B cell (primary cell): ENCODE measurements at regions not wholly inside any gene's neighbourhood (a gene's known extent, or its start where the extent isn't known, plus 50 kb on each side); places are given as distances from the start of the nearest gene placed in this dataset.

Experiments
- ATAC-seq: fragments of 200-7000 bp; cut with Tn5 transposase; one replicate; pipeline ENCODE4 v1.10.0; 2021; ENCODE audit warnings: low read depth, mild to moderate bottlenecking, moderate number of reproducible peaks, moderate library complexity
- CTCF ChIA-PET: fragments of 350-600 bp; sonication (Branson Sonifier 250); formaldehyde crosslinking; loops from one replicate; lab custom pipeline; 2021; ENCODE audit warnings: antibody characterized with exemption, inconsistent platforms; lab: Charles Lee
- POLR2A ChIA-PET: fragments of 350-600 bp; sonication (Branson Sonifier 250); formaldehyde crosslinking; loops from one replicate; lab custom pipeline; 2021; ENCODE audit warnings: antibody characterized with exemption; lab: Charles Lee
- DNase-seq: peaks from one replicate; pipeline ENCODE4 v3.0.0; 2013
- H2AFZ ChIP-seq: 2 replicates; pipeline ENCODE4 v1.6.1; 2012; ENCODE audit warnings: mild to moderate bottlenecking, low read depth, low read length; ENCODE audit not compliant: insufficient read depth, poor library complexity, severe bottlenecking
- H3K27ac ChIP-seq, 2 donors: 1 replicate in 1 of 2; 2 replicates in 1 of 2; pipeline ENCODE4 v1.5.1; 2012 to 2013; ENCODE audit warnings: low read length in 2 of 2, mild to moderate bottlenecking in 2 of 2, moderate library complexity in 1 of 2
- H3K27me3 ChIP-seq, 4 experiments: fragments of 200-600 bp in 1 of 4; sonication (generic) in 1 of 4; replicated peaks in 1 of 4; 1 replicate in 2 of 4; 2 replicates in 2 of 4; pipeline versions ENCODE4 v1.6.1 to v1.7.0; 2013 to 2016; ENCODE audit warnings: low read length in 3 of 4, mild to moderate bottlenecking in 2 of 4, mixed read lengths in 1 of 4, moderate library complexity in 1 of 4; ENCODE audit not compliant: insufficient read depth in 4 of 4, control insufficient read depth in 3 of 4; ENCODE audit errors: control extremely low read depth in 1 of 4
- H3K36me3 ChIP-seq, 2 experiments: replicated peaks in 1 of 2; 1 replicate in 1 of 2; 2 replicates in 1 of 2; pipeline versions ENCODE4 v1.6.1 to v1.7.1; 2013; ENCODE audit warnings: low read length in 1 of 2; ENCODE audit not compliant: insufficient read depth in 2 of 2, control insufficient read depth in 1 of 2; ENCODE audit errors: control extremely low read depth in 1 of 2, extremely low read depth in 1 of 2
- H3K4me1 ChIP-seq, 2 donors: fragments of 200-600 bp in 1 of 2; sonication (generic) in 1 of 2; 1 replicate in 1 of 2; 2 replicates in 1 of 2; pipeline versions ENCODE4 v1.5.1 to v1.6.1; 2013 to 2017; ENCODE audit warnings: low read length in 2 of 2; ENCODE audit not compliant: control insufficient read depth in 2 of 2, insufficient read depth in 2 of 2
- H3K4me2 ChIP-seq: replicated peaks from 2 replicates; pipeline ENCODE3; 2012; ENCODE audit warnings: mild to moderate bottlenecking, low read depth, low read length; ENCODE audit not compliant: poor library complexity, severe bottlenecking
- H3K4me3 ChIP-seq, 5 experiments: fragments of 200-600 bp in 1 of 5; sonication (generic) in 1 of 5; 1 replicate in 3 of 5; 2 replicates in 2 of 5; pipeline versions ENCODE4 v1.5.1 to v1.7.0; 2011 to 2016; ENCODE audit warnings: low read length in 4 of 5, mild to moderate bottlenecking in 4 of 5, low read depth in 2 of 5, control low read depth in 1 of 5, moderate library complexity in 1 of 5; ENCODE audit not compliant: insufficient read depth in 1 of 5; ENCODE audit errors: control extremely low read depth in 1 of 5, extremely low read depth in 1 of 5
- H3K79me2 ChIP-seq: fragments of 200-600 bp; sonication (generic); one replicate; pipeline ENCODE4 v1.6.0; 2016; ENCODE audit warnings: low read length; ENCODE audit not compliant: control insufficient read depth, insufficient read depth
- H3K9ac ChIP-seq: fragments of 200-600 bp; sonication (generic); 2 replicates; pipeline ENCODE4 v1.6.1; 2017; ENCODE audit warnings: mild to moderate bottlenecking, low read length, moderate library complexity
- H3K9me3 ChIP-seq, 3 donors: one replicate each; pipeline versions ENCODE4 v1.6.1 to v1.7.1; 2013; ENCODE audit warnings: low read length in 2 of 3; ENCODE audit not compliant: control insufficient read depth in 2 of 3, insufficient read depth in 1 of 3; ENCODE audit errors: control extremely low read depth in 1 of 3
- H4K20me1 ChIP-seq: 2 replicates; pipeline ENCODE4 v1.6.0; 2012; ENCODE audit warnings: mild to moderate bottlenecking, low read length; ENCODE audit not compliant: insufficient read depth, control insufficient read depth, poor library complexity, severe bottlenecking
- H3K27ac Mint-ChIP-seq: one replicate; pipeline ENCODE4 v1.8.0; 2021; ENCODE audit warnings: mixed read lengths
- H3K27me3 Mint-ChIP-seq: one replicate; pipeline ENCODE4 v1.8.0; 2021; ENCODE audit warnings: mixed read lengths
- H3K4me1 Mint-ChIP-seq: one replicate; pipeline ENCODE4 v1.8.0; 2021; ENCODE audit warnings: mixed read lengths
- H3K4me3 Mint-ChIP-seq: one replicate; pipeline ENCODE4 v1.8.0; 2021; ENCODE audit warnings: mixed read lengths
- H3K9me3 Mint-ChIP-seq: one replicate; pipeline ENCODE4 v1.8.0; 2022; ENCODE audit warnings: mixed read lengths; ENCODE audit not compliant: insufficient read depth
- EZH2 ChIP-seq: IDR thresholded peaks from 2 replicates; pipeline ENCODE4 v1.6.1; 2012; ENCODE audit warnings: borderline replicate concordance, low read depth, mild to moderate bottlenecking, moderate library complexity, low read length; ENCODE audit not compliant: insufficient read depth, poor library complexity, severe bottlenecking
- WGBS: methylation state at CpG from one replicate; pipeline ENCODE4 v1.1.5; 2013; ENCODE audit warnings: missing lambda C conversion rate; ENCODE audit not compliant: insufficient coverage; 5-methylcytosine and 5-hydroxymethylcytosine counted together
- intact Hi-C: fragments of 100-400 bp; cut with micrococcal nuclease; formaldehyde crosslinking; loops from one replicate; pipeline ENCODE4 v1.10.0; 2022
- TF ChIP-seq, protein P1 (sequence below): fragments of 200-600 bp; IDR thresholded peaks from one replicate; pipeline ENCODE4 v1.8.0; 2022; ENCODE audit warnings: antibody characterized with exemption, mild to moderate bottlenecking

DNA sequence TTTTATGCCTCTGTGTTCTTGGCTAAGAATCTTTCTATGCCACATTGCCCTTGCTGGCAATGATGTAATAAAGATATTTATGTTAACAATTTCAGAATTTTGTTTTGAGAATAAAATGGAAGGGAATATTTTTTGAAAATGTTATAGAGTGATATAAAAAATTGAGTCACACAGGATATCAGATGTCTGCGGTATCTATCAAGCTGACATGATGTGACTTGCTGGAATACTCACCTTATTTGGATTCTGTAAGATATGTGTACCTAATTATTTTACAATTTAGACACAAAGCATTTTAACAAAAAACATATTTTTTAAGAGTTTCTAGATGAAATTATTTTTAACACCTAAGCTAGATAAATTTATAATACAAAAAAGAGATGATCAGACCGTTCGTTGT is 660.0 kb upstream of the B3GALT2 start:
- Histone ChIP-seq H3K27me3 (no peaks in the 10 kb centered on the region), H2AFZ (no peak overlapping the region), H3K4me1 (no peaks in the 10 kb centered on the region), H4K20me1 (no peaks in the 10 kb centered on the region), H3K9me3 (peaks cover 0 to 1% (median 0%) of the 10 kb centered on the region in 3 donors), H3K36me3 (no peaks in the 10 kb centered on the region), H3K9ac (no peak overlapping the region), H3K4me3 (no peak overlapping the region), H3K79me2 (no peaks in the 10 kb centered on the region), H3K27ac (no peak overlapping the region), H3K4me2 (no peak overlapping the region)
- POLR2A ChIA-PET: no interaction called here
- CTCF ChIA-PET: no interaction called here
- no CpG with 5 or more reads among the region's 3 CpGs for WGBS
- Mint-ChIP-seq H3K9me3 (no peaks in the 10 kb centered on the region), H3K27me3 (no peaks in the 10 kb centered on the region), H3K27ac (no peak overlapping the region), H3K4me1 (no peaks in the 10 kb centered on the region), H3K4me3 (no peak overlapping the region)
- intact Hi-C loops: no loop called here
- ATAC-seq: no peak
- no peak for DNase-seq
- TF ChIP-seq, protein P1, sequence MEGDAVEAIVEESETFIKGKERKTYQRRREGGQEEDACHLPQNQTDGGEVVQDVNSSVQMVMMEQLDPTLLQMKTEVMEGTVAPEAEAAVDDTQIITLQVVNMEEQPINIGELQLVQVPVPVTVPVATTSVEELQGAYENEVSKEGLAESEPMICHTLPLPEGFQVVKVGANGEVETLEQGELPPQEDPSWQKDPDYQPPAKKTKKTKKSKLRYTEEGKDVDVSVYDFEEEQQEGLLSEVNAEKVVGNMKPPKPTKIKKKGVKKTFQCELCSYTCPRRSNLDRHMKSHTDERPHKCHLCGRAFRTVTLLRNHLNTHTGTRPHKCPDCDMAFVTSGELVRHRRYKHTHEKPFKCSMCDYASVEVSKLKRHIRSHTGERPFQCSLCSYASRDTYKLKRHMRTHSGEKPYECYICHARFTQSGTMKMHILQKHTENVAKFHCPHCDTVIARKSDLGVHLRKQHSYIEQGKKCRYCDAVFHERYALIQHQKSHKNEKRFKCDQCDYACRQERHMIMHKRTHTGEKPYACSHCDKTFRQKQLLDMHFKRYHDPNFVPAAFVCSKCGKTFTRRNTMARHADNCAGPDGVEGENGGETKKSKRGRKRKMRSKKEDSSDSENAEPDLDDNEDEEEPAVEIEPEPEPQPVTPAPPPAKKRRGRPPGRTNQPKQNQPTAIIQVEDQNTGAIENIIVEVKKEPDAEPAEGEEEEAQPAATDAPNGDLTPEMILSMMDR: no peak
- TF ChIP-seq EZH2: no peak

DNA sequence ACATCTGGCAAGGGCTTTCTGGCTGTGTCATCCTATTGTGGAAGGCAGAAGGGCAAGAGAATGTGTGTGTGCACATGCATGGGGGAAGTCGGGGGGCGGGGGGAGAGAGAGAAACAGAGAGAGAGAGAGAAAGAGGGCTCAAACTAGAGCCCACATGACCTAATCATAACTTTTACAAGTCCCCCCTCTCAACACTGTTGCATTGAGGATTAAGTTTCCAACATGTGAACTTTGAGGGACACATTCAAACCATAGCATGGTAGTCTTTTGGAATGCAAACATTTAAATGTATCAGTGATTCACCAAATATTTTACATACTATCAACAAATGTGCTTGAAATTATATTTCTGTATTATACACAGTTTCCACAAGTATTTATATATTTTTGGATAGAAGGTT is 655.4 kb upstream of the B3GALT2 start:
- ChIA-PET POLR2A (no interaction called here), CTCF (no interaction called here)
- no peaks in the 10 kb centered on the region for H3K9me3 Mint-ChIP-seq
- Histone ChIP-seq H3K79me2 (no peaks in the 10 kb centered on the region), H3K4me3 (no peak overlapping the region), H3K27ac (no peak overlapping the region), H3K9ac (no peak overlapping the region), H2AFZ (no peak overlapping the region), H4K20me1 (no peaks in the 10 kb centered on the region), H3K4me1 (no peaks in the 10 kb centered on the region), H3K9me3 (peaks cover 0 to 1% (median 0%) of the 10 kb centered on the region in 3 donors), H3K27me3 (no peaks in the 10 kb centered on the region), H3K36me3 (no peaks in the 10 kb centered on the region), H3K4me2 (no peak overlapping the region)
- H3K4me3 Mint-ChIP-seq: no peak overlapping the region
- no CpG with 5 or more reads among the region's 2 CpGs for WGBS
- no peak for DNase-seq
- no peaks in the 10 kb centered on the region for H3K4me1 Mint-ChIP-seq
- no peak for ATAC-seq
- no peaks in the 10 kb centered on the region for H3K27me3 Mint-ChIP-seq
- TF ChIP-seq, protein P1: no peak
- TF ChIP-seq EZH2: no peak
- intact Hi-C loops: no loop called here
- no peak overlapping the region for H3K27ac Mint-ChIP-seq
